Activated CD8-positive, alpha-beta memory T cell treated with anti-CD3 and anti-CD28 coated beads, Interleukin-2, amount 10 ng/mL, durations not matched to agents 7 days and 5 days (primary cell): ENCODE measurements at regions not wholly inside any gene's neighbourhood (a gene's known extent, or its start where the extent isn't known, plus 50 kb on each side); places are given as distances from the start of the nearest gene placed in this dataset.
A peak's percentile ranks its signal among the peaks of the same experiment; 100 is the strongest.

Experiments
- ATAC-seq: fragments of 150-1000 bp; cut with Tn5 transposase; one replicate; pipeline ENCODE4 v1.10.0; 2021; ENCODE audit warnings: moderate library complexity
- CTCF ChIA-PET: fragments of 350-600 bp; sonication (Branson Sonifier 250); formaldehyde crosslinking; loops from one replicate; lab custom pipeline; 2021; ENCODE audit warnings: antibody characterized with exemption; lab: Charles Lee
- DNase-seq: peaks from one replicate; pipeline ENCODE4 v3.0.0-alpha.2; 2020
- H3K27ac Mint-ChIP-seq: one replicate; pipeline ENCODE4 v1.8.0; 2021; ENCODE audit warnings: mild to moderate bottlenecking, mixed read lengths
- H3K27me3 Mint-ChIP-seq: one replicate; pipeline ENCODE4 v1.8.0; 2021; ENCODE audit warnings: mixed read lengths
- H3K36me3 Mint-ChIP-seq: one replicate; pipeline ENCODE4 v1.8.0; 2021; ENCODE audit warnings: mild to moderate bottlenecking, mixed read lengths
- H3K4me1 Mint-ChIP-seq: one replicate; pipeline ENCODE4 v1.8.0; 2021; ENCODE audit warnings: mixed read lengths
- H3K4me3 Mint-ChIP-seq: one replicate; pipeline ENCODE4 v1.8.0; 2021; ENCODE audit warnings: mild to moderate bottlenecking, moderate library complexity, mixed read lengths
- H3K9me3 Mint-ChIP-seq: one replicate; pipeline ENCODE4 v1.8.0; 2022; ENCODE audit warnings: low read depth, mixed read lengths

- CTCF ChIA-PET: interaction anchor here (0.8 kb wide), 1 partner anchor 10 kb away, joined by 3 read pairs; no protein-coding TSS in a partner anchor
- ATAC-seq: peak; percentile 58
- H3K27ac Mint-ChIP-seq: no peak overlapping the region
Observed at GRCh38 chr4:180394312-180394711, 1848.9 kb upstream of the TENM3 start.

GRCh38 chr4:180394730-180395129 is 1848.5 kb upstream of the TENM3 start:
- H3K27ac Mint-ChIP-seq: no peak overlapping the region
- peaks cover 2% of the 10 kb centered on the region for H3K4me1 Mint-ChIP-seq
- H3K4me3 Mint-ChIP-seq: no peak overlapping the region
- DNase-seq (no peak), ATAC-seq (no peak)
- H3K27me3 Mint-ChIP-seq: no peaks in the 10 kb centered on the region
- CTCF ChIA-PET: interaction anchor here (0.8 kb wide), 1 partner anchor 10 kb away, joined by 3 read pairs; no protein-coding TSS in a partner anchor
- H3K36me3 Mint-ChIP-seq: no peaks in the 10 kb centered on the region
- no peaks in the 10 kb centered on the region for H3K9me3 Mint-ChIP-seq

More at GRCh38 chr4:180394312-180394711, 1848.9 kb upstream of the TENM3 start:
- no peaks in the 10 kb centered on the region for H3K36me3 Mint-ChIP-seq
- H3K27me3 Mint-ChIP-seq: no peaks in the 10 kb centered on the region
- H3K4me3 Mint-ChIP-seq: no peak overlapping the region
- peaks cover 2% of the 10 kb centered on the region for H3K4me1 Mint-ChIP-seq
- no peaks in the 10 kb centered on the region for H3K9me3 Mint-ChIP-seq
- DNase-seq: no peak

- no peak overlapping the region for H3K4me3 Mint-ChIP-seq
- no peaks in the 10 kb centered on the region for H3K27me3 Mint-ChIP-seq
- H3K27ac Mint-ChIP-seq: no peak overlapping the region
- CTCF ChIA-PET: no interaction called here
- ATAC-seq: no peak
- no peak for DNase-seq
- peaks cover 2% of the 10 kb centered on the region for H3K4me1 Mint-ChIP-seq
- H3K9me3 Mint-ChIP-seq: peaks cover 4% of the 10 kb centered on the region
- H3K36me3 Mint-ChIP-seq: peaks cover 1% of the 10 kb centered on the region
Observed at GRCh38 chr4:180398564-180398963, 1844.6 kb upstream of the TENM3 start.

GRCh38 chr4:180407275-180407885 is 1835.8 kb upstream of the TENM3 start:
- CTCF ChIA-PET: no interaction called here
- H3K27me3 Mint-ChIP-seq: no peaks in the 10 kb centered on the region
- H3K36me3 Mint-ChIP-seq: no peaks in the 10 kb centered on the region
- H3K9me3 Mint-ChIP-seq: peaks cover 6% of the 10 kb centered on the region
- no peak overlapping the region for H3K4me3 Mint-ChIP-seq
- DNase-seq (no peak), ATAC-seq (no peak)
- no peaks in the 10 kb centered on the region for H3K4me1 Mint-ChIP-seq
- H3K27ac Mint-ChIP-seq: no peak overlapping the region

GRCh38 chr4:180418819-180419531 is 1824.2 kb upstream of the TENM3 start:
- Mint-ChIP-seq H3K9me3 (peaks cover 1% of the 10 kb centered on the region), H3K27ac (no peak overlapping the region), H3K27me3 (no peaks in the 10 kb centered on the region), H3K4me1 (no peaks in the 10 kb centered on the region), H3K36me3 (no peaks in the 10 kb centered on the region), H3K4me3 (no peak overlapping the region)
- DNase-seq: no peak
- CTCF ChIA-PET: no interaction called here
- no peak for ATAC-seq

GRCh38 chr4:180422989-180423711 is 1820.1 kb upstream of the TENM3 start:
- no peak for DNase-seq
- Mint-ChIP-seq H3K4me1 (no peaks in the 10 kb centered on the region), H3K36me3 (no peaks in the 10 kb centered on the region), H3K9me3 (no peaks in the 10 kb centered on the region), H3K4me3 (no peak overlapping the region), H3K27ac (no peak overlapping the region), H3K27me3 (no peaks in the 10 kb centered on the region)
- no peak for ATAC-seq
- CTCF ChIA-PET: no interaction called here

- Mint-ChIP-seq H3K4me1 (no peaks in the 10 kb centered on the region), H3K36me3 (no peaks in the 10 kb centered on the region), H3K9me3 (no peaks in the 10 kb centered on the region), H3K27ac (no peak overlapping the region), H3K4me3 (no peak overlapping the region), H3K27me3 (no peaks in the 10 kb centered on the region)
- no peak for ATAC-seq
- CTCF ChIA-PET: no interaction called here
- DNase-seq: no peak
Observed at GRCh38 chr4:180423712-180424057, 1819.5 kb upstream of the TENM3 start.

- Mint-ChIP-seq H3K27ac (no peak overlapping the region), H3K27me3 (no peaks in the 10 kb centered on the region), H3K4me1 (no peaks in the 10 kb centered on the region), H3K4me3 (no peak overlapping the region), H3K9me3 (no peaks in the 10 kb centered on the region), H3K36me3 (no peaks in the 10 kb centered on the region)
- DNase-seq: no peak
- CTCF ChIA-PET: no interaction called here
- no peak for ATAC-seq
Observed at GRCh38 chr4:180426938-180427337, 1816.3 kb upstream of the TENM3 start.

- Mint-ChIP-seq H3K4me1 (no peaks in the 10 kb centered on the region), H3K9me3 (peaks cover 2% of the 10 kb centered on the region), H3K27me3 (no peaks in the 10 kb centered on the region), H3K4me3 (no peak overlapping the region), H3K36me3 (no peaks in the 10 kb centered on the region), H3K27ac (no peak overlapping the region)
- CTCF ChIA-PET: no interaction called here
- DNase-seq (no peak), ATAC-seq (no peak)
Observed at GRCh38 chr4:180430283-180430682, 1812.9 kb upstream of the TENM3 start.

GRCh38 chr4:180434131-180434895 is 1808.9 kb upstream of the TENM3 start:
- Mint-ChIP-seq H3K36me3 (no peaks in the 10 kb centered on the region), H3K4me1 (peaks cover 4% of the 10 kb centered on the region), H3K27me3 (no peaks in the 10 kb centered on the region), H3K27ac (no peak overlapping the region), H3K4me3 (no peak overlapping the region), H3K9me3 (peaks cover 5% of the 10 kb centered on the region)
- CTCF ChIA-PET: no interaction called here
- DNase-seq (no peak), ATAC-seq (no peak)

GRCh38 chr4:180436361-180436760 is 1806.8 kb upstream of the TENM3 start:
- Mint-ChIP-seq H3K27me3 (no peaks in the 10 kb centered on the region), H3K36me3 (no peaks in the 10 kb centered on the region), H3K4me3 (no peak overlapping the region), H3K4me1 (peaks cover 4% of the 10 kb centered on the region), H3K27ac (no peak overlapping the region), H3K9me3 (peaks cover 5% of the 10 kb centered on the region)
- ATAC-seq (no peak), DNase-seq (no peak)
- CTCF ChIA-PET: no interaction called here

GRCh38 chr4:180437601-180438000 is 1805.6 kb upstream of the TENM3 start:
- DNase-seq: no peak
- H3K4me1 Mint-ChIP-seq: peaks cover 4% of the 10 kb centered on the region
- H3K27me3 Mint-ChIP-seq: no peaks in the 10 kb centered on the region
- H3K36me3 Mint-ChIP-seq: no peaks in the 10 kb centered on the region
- peaks cover 5% of the 10 kb centered on the region for H3K9me3 Mint-ChIP-seq
- no peak overlapping the region for H3K4me3 Mint-ChIP-seq
- no peak for ATAC-seq
- CTCF ChIA-PET: no interaction called here
- H3K27ac Mint-ChIP-seq: no peak overlapping the region

GRCh38 chr4:180448306-180448705 is 1794.9 kb upstream of the TENM3 start:
- Mint-ChIP-seq H3K36me3 (no peaks in the 10 kb centered on the region), H3K4me3 (no peak overlapping the region), H3K27me3 (no peaks in the 10 kb centered on the region), H3K27ac (no peak overlapping the region), H3K4me1 (no peaks in the 10 kb centered on the region), H3K9me3 (no peaks in the 10 kb centered on the region)
- no peak for DNase-seq
- no peak for ATAC-seq
- CTCF ChIA-PET: no interaction called here
